ENCODE measurements at regions not wholly inside any gene's neighbourhood (a gene's known extent, or its start where the extent isn't known, plus 50 kb on each side); places are given as distances from the start of the nearest gene placed in this dataset.

DNA sequence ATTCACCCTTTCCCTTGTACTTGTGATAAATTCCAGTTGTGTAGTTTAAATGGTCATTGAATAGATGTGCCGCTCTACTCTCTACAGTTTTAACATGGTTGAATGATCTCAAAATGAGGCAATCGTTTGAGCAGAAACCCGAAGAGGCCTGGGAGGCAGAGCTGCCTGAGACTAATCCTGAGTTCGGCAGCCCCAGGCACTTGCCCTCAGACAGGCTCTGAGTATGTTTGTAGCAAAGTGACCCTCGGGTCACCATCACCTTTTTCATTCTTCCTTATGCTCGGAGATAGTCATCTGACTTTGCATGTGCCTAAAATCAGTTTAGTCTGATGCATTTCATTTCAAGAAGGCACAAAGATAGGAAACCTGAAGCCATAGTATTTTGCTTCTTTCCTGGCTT is 184.0 kb upstream of the RBFOX1 start:
- H3K36me3 ChIP-seq, result no peaks in the 10 kb centered on the region
- no peak for DNase-seq
- peaks cover 0 to 7% (median 0%) of the 10 kb centered on the region in 12 donors for H3K9me3 ChIP-seq
- intact Hi-C loops (cut with DNase I), result loop anchor here in 1 of 10 donors (10.0 kb wide), 1 partner anchor 56 kb away; no protein-coding TSS in a partner anchor
- no peak for ATAC-seq
- TF ChIP-seq POLR2A (IDR thresholded peaks at IDR 0.05), result no peak
- TF ChIP-seq, protein P1, sequence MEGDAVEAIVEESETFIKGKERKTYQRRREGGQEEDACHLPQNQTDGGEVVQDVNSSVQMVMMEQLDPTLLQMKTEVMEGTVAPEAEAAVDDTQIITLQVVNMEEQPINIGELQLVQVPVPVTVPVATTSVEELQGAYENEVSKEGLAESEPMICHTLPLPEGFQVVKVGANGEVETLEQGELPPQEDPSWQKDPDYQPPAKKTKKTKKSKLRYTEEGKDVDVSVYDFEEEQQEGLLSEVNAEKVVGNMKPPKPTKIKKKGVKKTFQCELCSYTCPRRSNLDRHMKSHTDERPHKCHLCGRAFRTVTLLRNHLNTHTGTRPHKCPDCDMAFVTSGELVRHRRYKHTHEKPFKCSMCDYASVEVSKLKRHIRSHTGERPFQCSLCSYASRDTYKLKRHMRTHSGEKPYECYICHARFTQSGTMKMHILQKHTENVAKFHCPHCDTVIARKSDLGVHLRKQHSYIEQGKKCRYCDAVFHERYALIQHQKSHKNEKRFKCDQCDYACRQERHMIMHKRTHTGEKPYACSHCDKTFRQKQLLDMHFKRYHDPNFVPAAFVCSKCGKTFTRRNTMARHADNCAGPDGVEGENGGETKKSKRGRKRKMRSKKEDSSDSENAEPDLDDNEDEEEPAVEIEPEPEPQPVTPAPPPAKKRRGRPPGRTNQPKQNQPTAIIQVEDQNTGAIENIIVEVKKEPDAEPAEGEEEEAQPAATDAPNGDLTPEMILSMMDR (IDR thresholded peaks at IDR 0.05), result no peak
- no peaks in the 10 kb centered on the region for H3K4me1 ChIP-seq
- H3K27me3 ChIP-seq, result no peaks in the 10 kb centered on the region
- H3K27ac ChIP-seq, result no peak overlapping the region
- WGBS, 4 donors, result 67 to 78% (median 72%) methylated on average over 6 of the region's 6 CpGs
- H3K4me3 ChIP-seq, result no peak overlapping the region

DNA sequence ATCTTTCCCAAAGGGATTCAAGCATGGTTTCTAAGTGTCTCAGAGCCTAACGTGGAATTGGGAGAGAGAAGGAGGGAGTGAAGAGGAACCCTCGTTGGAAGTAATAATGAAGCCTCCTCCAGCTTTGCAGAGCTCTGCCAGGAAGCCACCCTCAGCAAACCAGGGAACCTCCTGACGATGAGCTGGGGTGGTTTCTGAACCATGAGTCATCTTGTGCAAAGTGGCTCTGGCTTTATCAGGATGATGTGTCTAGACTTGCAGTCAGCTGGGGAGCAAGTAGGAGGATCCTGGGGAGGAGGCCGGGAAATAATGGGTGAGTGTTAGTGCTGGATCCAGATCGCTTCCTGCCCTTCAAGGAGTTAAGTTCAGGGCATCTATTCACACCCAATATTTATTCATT is 191.7 kb upstream of the RBFOX1 start:
- Histone ChIP-seq H3K36me3 (no peaks in the 10 kb centered on the region), H3K27me3 (peaks cover 0 to 5% (median 0%) of the 10 kb centered on the region in 9 donors), H3K4me1 (no peaks in the 10 kb centered on the region), H3K9me3 (no peaks in the 10 kb centered on the region), H3K4me3 (no peak overlapping the region), H3K27ac (no peak overlapping the region)
- TF ChIP-seq, protein P1 (IDR thresholded peaks at IDR 0.05), result no peak
- no peak for TF ChIP-seq POLR2A (IDR thresholded peaks at IDR 0.05)
- WGBS, 4 donors, result 48 to 61% (median 54%) methylated on average over 5 of the region's 5 CpGs
- no peak for DNase-seq
- no peak for ATAC-seq
- intact Hi-C loops (cut with DNase I), result loop anchor here in 1 of 10 donors (10.0 kb wide), 1 partner anchor 64 kb away; no protein-coding TSS in a partner anchor

DNA sequence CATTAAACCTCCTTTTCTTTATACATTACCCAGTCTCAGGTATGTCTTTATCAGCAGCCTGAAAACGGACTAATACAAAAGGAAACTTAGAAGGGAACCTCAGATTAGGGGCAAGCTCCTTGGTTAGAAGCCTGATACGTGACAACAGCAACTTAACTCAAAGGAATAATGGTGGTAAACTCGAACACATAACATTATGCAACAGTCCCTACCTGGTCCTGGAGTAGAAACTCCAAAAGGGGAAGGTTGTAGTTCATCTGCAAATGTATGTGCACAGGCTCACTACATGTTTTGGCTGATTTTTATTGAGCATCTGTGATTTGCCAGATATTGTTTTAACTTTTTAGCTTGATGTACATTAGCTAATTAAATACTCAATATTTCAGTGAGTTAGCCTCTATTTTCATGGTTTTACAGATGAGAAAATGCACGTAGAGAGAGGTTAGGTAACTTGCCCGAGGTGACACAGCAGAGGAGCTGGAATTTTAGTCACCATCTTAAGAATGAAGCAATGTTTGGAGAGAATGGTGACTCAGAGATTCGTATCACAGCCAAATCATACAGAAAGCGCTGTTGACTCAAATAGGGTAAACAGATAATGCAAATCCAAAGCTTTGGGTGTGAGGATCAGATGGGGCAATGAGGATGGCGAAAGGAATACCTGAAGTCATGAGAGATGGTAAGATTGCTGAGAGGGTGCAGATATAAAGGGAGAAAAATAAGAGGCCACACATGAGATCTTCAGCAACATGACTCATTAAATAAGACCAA is 194.9 kb upstream of the RBFOX1 start:
- no peak overlapping the region for H3K27ac ChIP-seq
- H3K9me3 ChIP-seq, result no peaks in the 10 kb centered on the region
- no peak for ATAC-seq
- no peaks in the 10 kb centered on the region for H3K4me1 ChIP-seq
- 55 to 64% (median 56%) methylated on average over 8 of the region's 8 CpGs for WGBS, 4 donors
- TF ChIP-seq, protein P1 (IDR thresholded peaks at IDR 0.05), result no peak
- no peak for TF ChIP-seq POLR2A (IDR thresholded peaks at IDR 0.05)
- intact Hi-C loops (cut with DNase I), result no loop called here
- peaks cover 0 to 5% (median 0%) of the 10 kb centered on the region in 9 donors for H3K27me3 ChIP-seq
- DNase-seq, result no peak
- H3K4me3 ChIP-seq, result no peak overlapping the region
- no peaks in the 10 kb centered on the region for H3K36me3 ChIP-seq

DNA sequence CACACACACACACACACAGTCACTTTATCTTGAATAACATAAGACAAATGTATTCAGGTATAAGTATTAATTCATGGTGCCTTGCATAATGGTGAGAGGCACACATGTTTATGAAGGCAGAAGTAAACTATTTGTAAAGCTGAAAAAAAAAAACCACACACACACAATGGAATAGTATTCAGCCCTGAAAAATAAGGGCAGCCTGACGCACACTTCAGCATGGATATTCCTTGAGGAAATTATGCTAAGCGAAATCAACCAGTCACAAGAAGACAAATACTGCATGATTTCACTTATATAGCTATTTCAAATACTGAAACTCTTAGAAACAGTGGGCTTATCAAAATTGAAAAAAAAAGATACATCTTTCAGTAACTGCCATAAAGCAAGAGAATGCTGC is 200.2 kb upstream of the RBFOX1 start:
- WGBS, 4 donors, result 85 to 91% (median 89%) methylated on average over 2 of the region's 2 CpGs
- Histone ChIP-seq H3K36me3 (no peaks in the 10 kb centered on the region), H3K27me3 (no peaks in the 10 kb centered on the region), H3K4me1 (no peaks in the 10 kb centered on the region), H3K9me3 (no peaks in the 10 kb centered on the region), H3K27ac (no peak overlapping the region), H3K4me3 (no peak overlapping the region)
- TF ChIP-seq, protein P1 (IDR thresholded peaks at IDR 0.05), result no peak
- TF ChIP-seq POLR2A (IDR thresholded peaks at IDR 0.05), result no peak
- DNase-seq, result no peak
- intact Hi-C loops (cut with DNase I), result no loop called here
- no peak for ATAC-seq

All from heart left ventricle (tissue), 16 donors.